HG02642 (cell line): ENCODE measurements at regions not wholly inside any gene's neighbourhood (a gene's known extent, or its start where the extent isn't known, plus 50 kb on each side); places are given as distances from the start of the nearest gene placed in this dataset.
"Not testable (repeated sequence)": the region's sequence is repeated elsewhere in the genome, so short reads cannot be mapped to it uniquely, and the experiment has no call there.

Experiments used
- ATAC-seq: cut with Tn5 transposase; IDR thresholded peaks from one replicate; pipeline ENCODE4 v1.9.1; 2021; ENCODE audit warnings: mild to moderate bottlenecking; ENCODE audit not compliant: unreplicated experiment, poor library complexity

- no peak for ATAC-seq
These were observed 133.8 kb upstream of the ANKRD50 start for GRCh38 chr4:124846306-124846705.

DNA sequence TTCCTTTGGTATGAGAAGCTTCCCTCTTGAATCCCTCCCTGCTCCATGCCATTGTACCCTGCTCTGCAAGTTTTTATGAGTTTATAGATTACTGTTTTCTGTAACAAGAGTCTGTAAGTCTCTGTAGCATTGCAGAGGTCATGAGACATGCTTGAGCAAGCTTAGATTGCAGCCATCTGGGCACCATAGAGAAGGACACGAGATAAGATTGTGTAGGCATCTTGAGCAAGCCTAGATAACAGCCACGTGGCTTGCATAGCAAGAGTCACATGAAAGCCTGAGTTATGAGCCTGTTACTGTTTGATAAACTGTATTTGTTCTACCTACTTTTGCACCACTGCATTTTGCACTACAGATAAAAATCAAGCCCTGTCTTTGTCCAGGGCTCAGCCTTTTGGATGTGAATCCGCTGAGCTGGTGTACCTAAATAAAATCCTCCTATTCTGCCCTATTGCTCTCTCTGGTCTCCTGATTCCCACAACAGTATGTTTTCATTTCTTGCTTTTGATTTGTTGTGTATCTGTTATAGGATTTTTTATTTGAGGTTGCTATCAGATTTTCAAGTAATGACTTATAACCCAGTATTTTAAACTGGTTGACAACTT, 127.4 kb upstream of the ANKRD50 start:
- ATAC-seq = no peak

DNA sequence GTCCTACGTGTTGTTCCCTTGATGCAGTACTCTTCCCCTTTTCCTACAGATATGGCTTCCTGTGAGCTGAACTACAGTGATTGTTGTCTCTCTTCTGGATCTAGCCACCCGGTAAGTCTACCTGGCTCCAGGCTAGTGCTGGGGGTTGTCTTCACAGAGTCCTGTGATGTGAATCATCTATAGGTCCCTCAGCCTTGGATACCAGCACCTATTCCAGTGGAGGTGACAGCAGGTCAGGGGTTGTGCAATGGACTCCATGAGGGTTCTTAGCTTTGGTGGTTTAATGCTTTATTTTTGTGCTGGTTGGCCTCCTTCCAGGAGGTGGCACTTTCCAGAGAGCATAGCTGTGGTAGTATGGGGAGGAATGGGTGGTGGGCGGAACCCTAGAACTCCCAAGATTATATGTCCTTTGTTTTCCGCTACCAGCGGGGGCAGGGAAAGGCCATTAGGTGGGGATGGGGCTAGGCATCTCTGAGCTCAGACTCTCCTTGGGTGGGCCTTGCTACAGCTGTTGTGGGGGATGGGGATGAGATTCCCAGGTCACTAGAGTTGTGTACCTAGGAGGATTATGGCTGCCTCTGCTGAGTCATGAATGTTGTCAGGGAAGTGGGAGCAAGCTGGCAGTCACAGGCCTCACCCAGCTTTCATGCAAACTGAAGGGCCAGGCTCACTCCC, 121.4 kb upstream of the ANKRD50 start:
- no peak for ATAC-seq

- no peak for ATAC-seq
These were observed 115.8 kb upstream of the ANKRD50 start for GRCh38 chr4:124828382-124828781.

DNA sequence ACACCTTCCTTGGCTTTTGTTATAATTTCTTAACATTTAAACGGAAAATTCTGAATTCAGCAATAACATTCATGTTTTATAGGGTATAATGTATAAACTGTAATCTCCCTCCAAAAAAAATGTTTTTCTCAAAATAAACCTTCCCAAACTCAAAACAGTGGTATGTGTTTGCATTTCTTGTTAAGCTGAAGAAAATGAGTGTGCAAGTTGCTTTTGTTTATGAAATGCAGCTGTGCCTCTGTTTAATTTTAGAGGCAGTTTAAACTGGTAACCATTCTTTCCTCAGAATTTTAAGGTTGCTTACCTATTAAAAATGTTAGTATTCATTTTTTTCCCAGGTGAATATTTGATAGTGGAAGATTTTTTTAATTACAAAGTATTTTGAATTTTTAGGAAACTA, 105.0 kb upstream of the ANKRD50 start:
- ATAC-seq = no peak

GRCh38 chr4:124812203-124812602, 99.7 kb upstream of the ANKRD50 start:
- not testable (repeated sequence) for ATAC-seq

DNA sequence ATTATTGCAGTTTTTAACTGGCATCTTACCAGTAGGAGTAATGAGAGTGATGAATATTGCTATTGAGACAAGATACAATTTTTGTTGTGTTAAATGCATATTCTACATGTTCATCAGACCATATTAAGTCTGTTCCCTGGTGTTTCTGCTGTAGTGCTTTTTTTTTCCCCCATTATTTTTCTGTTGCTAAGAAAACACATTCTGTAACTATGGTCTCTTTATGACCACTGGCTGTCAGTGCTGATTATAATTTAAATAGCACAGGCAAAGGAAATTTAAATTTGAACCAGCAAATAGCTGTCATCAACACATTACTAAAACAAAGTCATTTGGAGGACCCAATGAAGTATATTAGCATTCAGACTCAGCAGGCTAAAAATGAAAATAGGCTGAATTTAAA, 98.3 kb upstream of the ANKRD50 start:
- no peak for ATAC-seq

GRCh38 chr4:124807421-124807820, 94.9 kb upstream of the ANKRD50 start:
- ATAC-seq = no peak

- no peak for ATAC-seq
These were observed 93.9 kb upstream of the ANKRD50 start for GRCh38 chr4:124806403-124806802.

GRCh38 chr4:124804584-124804983, 92.1 kb upstream of the ANKRD50 start:
- peak; percentile 64 for ATAC-seq

GRCh38 chr4:124804041-124804440, 91.5 kb upstream of the ANKRD50 start:
- no peak for ATAC-seq

DNA sequence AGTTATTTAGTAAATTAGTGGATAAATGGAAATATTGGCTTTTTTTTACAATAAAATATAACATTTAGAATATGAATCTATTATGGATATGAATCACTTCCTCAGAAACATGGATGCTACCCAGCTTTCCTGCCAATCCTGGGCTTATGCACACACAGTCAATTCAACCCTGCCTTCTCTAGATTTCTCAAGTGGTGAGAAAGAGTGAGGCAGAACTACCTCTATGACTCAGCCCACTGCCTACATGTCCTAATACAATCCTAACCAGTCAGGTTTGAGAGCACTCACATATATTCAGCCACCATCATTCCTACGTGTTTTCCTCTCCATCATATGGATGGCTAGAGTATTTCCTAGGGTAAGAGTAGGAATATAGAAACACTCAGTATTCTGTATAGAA, 91.1 kb upstream of the ANKRD50 start:
- no peak for ATAC-seq

DNA sequence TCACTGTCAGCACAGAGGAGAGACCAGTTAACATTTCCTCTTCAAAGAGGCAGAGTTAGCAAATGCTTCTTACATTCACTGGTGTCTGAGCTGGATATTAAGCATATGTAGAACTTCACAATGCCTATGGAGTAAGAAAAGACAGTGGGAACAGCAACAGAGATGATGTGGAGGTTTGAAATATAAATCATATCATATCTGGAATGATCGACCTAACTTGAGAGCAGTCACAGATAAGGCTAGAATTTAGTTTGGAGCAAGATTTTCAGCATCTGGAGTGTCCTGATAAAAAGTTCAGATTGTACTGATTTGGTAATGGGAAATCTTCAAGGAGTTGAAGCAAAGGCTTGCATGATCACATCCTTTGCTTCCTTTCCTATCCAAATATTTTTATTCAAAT, 90.5 kb upstream of the ANKRD50 start:
- no peak for ATAC-seq

- ATAC-seq = no peak
These were observed 84.7 kb upstream of the ANKRD50 start for GRCh38 chr4:124797223-124797622.

DNA sequence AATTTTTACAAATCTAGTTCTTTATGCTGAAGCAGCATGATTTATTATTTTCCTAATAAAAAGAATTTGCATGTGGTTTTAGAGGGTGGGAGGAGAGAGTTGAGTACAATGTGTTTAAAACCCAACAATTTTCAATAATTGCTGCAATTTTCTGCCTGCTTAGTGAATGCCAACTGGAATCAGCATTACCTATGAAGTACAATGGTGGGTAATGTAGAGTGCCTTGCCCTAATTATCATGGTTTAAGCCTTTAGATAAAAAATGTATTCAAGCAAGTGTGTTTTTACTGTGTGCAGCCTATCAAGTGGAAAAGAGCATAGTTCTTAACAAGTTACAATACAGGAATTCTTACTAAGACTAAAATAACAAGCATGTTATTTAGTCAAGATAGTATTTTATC, 77.9 kb upstream of the ANKRD50 start:
- ATAC-seq = no peak

GRCh38 chr4:124786634-124787033, 74.1 kb upstream of the ANKRD50 start:
- no peak for ATAC-seq

GRCh38 chr4:124785645-124786044, 73.1 kb upstream of the ANKRD50 start:
- no peak for ATAC-seq

- ATAC-seq = no peak
These were observed 71.3 kb upstream of the ANKRD50 start for GRCh38 chr4:124783847-124784246.

- no peak for ATAC-seq
These were observed 64.5 kb upstream of the ANKRD50 start for GRCh38 chr4:124777007-124777406.

DNA sequence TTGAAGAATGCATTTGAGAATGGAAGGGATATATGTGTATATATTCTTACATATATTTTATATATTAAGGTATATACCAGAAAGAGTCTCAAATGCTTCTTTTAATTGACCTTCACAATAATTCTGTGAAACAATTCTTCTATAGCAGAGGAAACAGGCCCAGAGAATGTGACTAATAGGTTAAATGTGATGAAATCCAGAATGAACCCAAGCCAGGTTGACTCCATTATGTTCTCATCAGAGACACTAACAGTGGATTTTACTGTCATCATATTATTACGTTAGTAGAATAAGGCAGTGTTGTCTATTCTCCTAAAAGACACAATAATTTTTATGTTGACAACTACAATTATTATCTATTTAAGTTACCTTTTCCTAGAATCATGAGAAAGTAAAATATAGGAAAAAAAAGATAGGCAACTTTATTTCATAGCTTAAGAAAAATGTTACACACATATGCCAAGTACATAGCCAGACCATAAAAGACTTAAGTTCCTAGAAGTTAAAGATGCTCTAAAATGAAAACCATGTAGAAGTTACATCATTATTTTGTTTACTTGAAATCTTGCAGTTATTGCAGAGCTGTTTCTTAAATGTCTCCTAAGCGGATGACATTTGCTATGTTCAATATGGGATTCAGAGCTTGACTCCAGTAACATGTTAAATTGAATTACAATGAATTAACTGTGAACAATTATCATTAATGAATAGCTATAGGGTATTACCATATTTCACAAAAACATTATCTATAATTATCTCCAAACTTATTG, 56.2 kb upstream of the ANKRD50 start:
- ATAC-seq = no peak

GRCh38 chr4:124762956-124763355, 50.4 kb upstream of the ANKRD50 start:
- no peak for ATAC-seq
